ENCODE measurements at regions not wholly inside any gene's neighbourhood (a gene's known extent, or its start where the extent isn't known, plus 50 kb on each side); places are given as distances from the start of the nearest gene placed in this dataset.

GRCh38 chr16:6827931-6828330, 504.7 kb upstream of the RBFOX1 start:
- TF ChIP-seq CTCF (IDR thresholded peaks at IDR 0.05 in 8 of 11, conservative IDR thresholded peaks at IDR 0.05 in 3 of 11) (no peak), POLR2AphosphoS5 (IDR thresholded peaks at IDR 0.05) (no peak), POLR2A (IDR thresholded peaks at IDR 0.05) (no peak)
